Gastrocnemius medialis (tissue), 4 donors: ENCODE measurements at regions not wholly inside any gene's neighbourhood (a gene's known extent, or its start where the extent isn't known, plus 50 kb on each side); places are given as distances from the start of the nearest gene placed in this dataset.

Source experiments
- POLR2A ChIP-seq, 2 donors: fragments of 450-650 bp; IDR thresholded peaks; one replicate each; pipeline ENCODE4 v1.6.1; 2017; ENCODE audit warnings: antibody characterized with exemption in 2 of 2, mild to moderate bottlenecking in 2 of 2, moderate library complexity in 2 of 2
- TF ChIP-seq, protein P1 (sequence below), 5 experiments: fragments of 450-650 bp in 3 of 5; fragments of 200-600 bp in 2 of 5; sonication (generic) in 2 of 5; IDR thresholded peaks in 4 of 5; conservative IDR thresholded peaks in 1 of 5; 1 replicate in 4 of 5; 2 replicates in 1 of 5; pipeline ENCODE4 v1.5.1; 2016 to 2019; ENCODE audit warnings: antibody characterized with exemption in 5 of 5, mild to moderate bottlenecking in 3 of 5, moderate library complexity in 3 of 5

- TF ChIP-seq, protein P1, sequence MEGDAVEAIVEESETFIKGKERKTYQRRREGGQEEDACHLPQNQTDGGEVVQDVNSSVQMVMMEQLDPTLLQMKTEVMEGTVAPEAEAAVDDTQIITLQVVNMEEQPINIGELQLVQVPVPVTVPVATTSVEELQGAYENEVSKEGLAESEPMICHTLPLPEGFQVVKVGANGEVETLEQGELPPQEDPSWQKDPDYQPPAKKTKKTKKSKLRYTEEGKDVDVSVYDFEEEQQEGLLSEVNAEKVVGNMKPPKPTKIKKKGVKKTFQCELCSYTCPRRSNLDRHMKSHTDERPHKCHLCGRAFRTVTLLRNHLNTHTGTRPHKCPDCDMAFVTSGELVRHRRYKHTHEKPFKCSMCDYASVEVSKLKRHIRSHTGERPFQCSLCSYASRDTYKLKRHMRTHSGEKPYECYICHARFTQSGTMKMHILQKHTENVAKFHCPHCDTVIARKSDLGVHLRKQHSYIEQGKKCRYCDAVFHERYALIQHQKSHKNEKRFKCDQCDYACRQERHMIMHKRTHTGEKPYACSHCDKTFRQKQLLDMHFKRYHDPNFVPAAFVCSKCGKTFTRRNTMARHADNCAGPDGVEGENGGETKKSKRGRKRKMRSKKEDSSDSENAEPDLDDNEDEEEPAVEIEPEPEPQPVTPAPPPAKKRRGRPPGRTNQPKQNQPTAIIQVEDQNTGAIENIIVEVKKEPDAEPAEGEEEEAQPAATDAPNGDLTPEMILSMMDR (IDR thresholded peaks at IDR 0.05 in 4 of 5, conservative IDR thresholded peaks at IDR 0.05 in 1 of 5) = no peak
- no peak for TF ChIP-seq POLR2A (IDR thresholded peaks at IDR 0.05)
These were observed 126.7 kb upstream of the GMNC start for GRCh38 chr3:190989218-190989617.
